HUES48 (cell line): ENCODE measurements at regions not wholly inside any gene's neighbourhood (a gene's known extent, or its start where the extent isn't known, plus 50 kb on each side); places are given as distances from the start of the nearest gene placed in this dataset.

ENCODE experiments used
- H3K27ac ChIP-seq: one replicate; pipeline ENCODE4 v1.7.0; 2013; ENCODE audit warnings: low read depth, low read length, inconsistent platforms
- H3K27me3 ChIP-seq: 2 replicates; pipeline ENCODE4 v1.6.1; 2013; ENCODE audit warnings: mild to moderate bottlenecking, low read length; ENCODE audit not compliant: control insufficient read depth, insufficient read depth
- H3K36me3 ChIP-seq: 2 replicates; pipeline ENCODE4 v1.6.1; 2013; ENCODE audit warnings: low read length; ENCODE audit not compliant: control insufficient read depth, insufficient read depth
- H3K4me1 ChIP-seq: 2 replicates; pipeline ENCODE4 v1.6.1; 2013; ENCODE audit warnings: mild to moderate bottlenecking, low read length; ENCODE audit not compliant: control insufficient read depth, insufficient read depth
- H3K4me3 ChIP-seq: 2 replicates; pipeline ENCODE4 v1.5.1; 2013; ENCODE audit warnings: mild to moderate bottlenecking, low read depth, low read length
- H3K9ac ChIP-seq: 2 replicates; pipeline ENCODE4 v1.6.1; 2013; ENCODE audit warnings: mild to moderate bottlenecking, low read depth, low read length, moderate library complexity
- H3K9me3 ChIP-seq: 2 replicates; pipeline ENCODE4 v1.6.1; 2013; ENCODE audit warnings: low read length; ENCODE audit not compliant: control insufficient read depth, insufficient read depth

- Histone ChIP-seq H3K36me3 (no peaks in the 10 kb centered on the region), H3K4me3 (no peak overlapping the region; the same call in 1 of the 2 replicates), H3K27ac (no peak overlapping the region), H3K4me1 (peaks cover 26% of the 10 kb centered on the region), H3K27me3 (no peaks in the 10 kb centered on the region), H3K9ac (no peak overlapping the region), H3K9me3 (peaks cover 6% of the 10 kb centered on the region; the same call in 1 of the 2 replicates)
Observed at GRCh38 chr10:3623746-3624145, 161.3 kb downstream of the KLF6 start.

GRCh38 chr10:3622845-3623621 lies 162.0 kb downstream of the KLF6 start:
- Histone ChIP-seq H3K27ac (no peak overlapping the region), H3K9ac (no peak overlapping the region)

GRCh38 chr10:3622427-3622826 lies 162.6 kb downstream of the KLF6 start:
- H3K9me3 ChIP-seq, result peaks cover 14% of the 10 kb centered on the region; the same call in 1 of the 2 replicates
- H3K4me1 ChIP-seq, result peaks cover 26% of the 10 kb centered on the region
- no peaks in the 10 kb centered on the region for H3K27me3 ChIP-seq
- H3K27ac ChIP-seq, result no peak overlapping the region
- no peaks in the 10 kb centered on the region for H3K36me3 ChIP-seq
- no peak overlapping the region for H3K4me3 ChIP-seq
- no peak overlapping the region for H3K9ac ChIP-seq

More at GRCh38 chr10:3622845-3623621, 162.0 kb downstream of the KLF6 start:
- no peaks in the 10 kb centered on the region for H3K27me3 ChIP-seq
- no peak overlapping the region for H3K4me3 ChIP-seq
- no peaks in the 10 kb centered on the region for H3K36me3 ChIP-seq
- peaks cover 8% of the 10 kb centered on the region; the same call in 1 of the 2 replicates for H3K9me3 ChIP-seq
- peaks cover 26% of the 10 kb centered on the region for H3K4me1 ChIP-seq

- H3K9me3 ChIP-seq, result peaks cover 27% of the 10 kb centered on the region
- H3K27ac ChIP-seq, result no peak overlapping the region
- H3K4me1 ChIP-seq, result peaks cover 22% of the 10 kb centered on the region
- H3K9ac ChIP-seq, result no peak overlapping the region
- no peaks in the 10 kb centered on the region for H3K27me3 ChIP-seq
- no peaks in the 10 kb centered on the region for H3K36me3 ChIP-seq
- H3K4me3 ChIP-seq, result no peak overlapping the region
Observed at GRCh38 chr10:3620818-3621217, 164.2 kb downstream of the KLF6 start.

- peaks cover 28% of the 10 kb centered on the region for H3K9me3 ChIP-seq
- H3K9ac ChIP-seq, result no peak overlapping the region
- no peaks in the 10 kb centered on the region for H3K27me3 ChIP-seq
Observed at GRCh38 chr10:3619241-3619640, 165.8 kb downstream of the KLF6 start.

GRCh38 chr10:3616880-3617279 lies 168.1 kb downstream of the KLF6 start:
- Histone ChIP-seq H3K4me1 (no peaks in the 10 kb centered on the region), H3K27me3 (no peaks in the 10 kb centered on the region), H3K36me3 (no peaks in the 10 kb centered on the region), H3K4me3 (no peak overlapping the region), H3K9me3 (peaks cover 35% of the 10 kb centered on the region), H3K9ac (no peak overlapping the region), H3K27ac (no peak overlapping the region)

More at GRCh38 chr10:3619241-3619640, 165.8 kb downstream of the KLF6 start:
- peaks cover 8% of the 10 kb centered on the region for H3K4me1 ChIP-seq
- no peak overlapping the region for H3K27ac ChIP-seq
- no peak overlapping the region for H3K4me3 ChIP-seq
- no peaks in the 10 kb centered on the region for H3K36me3 ChIP-seq

- no peak overlapping the region for H3K9ac ChIP-seq
- H3K27me3 ChIP-seq, result no peaks in the 10 kb centered on the region
- H3K4me3 ChIP-seq, result no peak overlapping the region
- no peak overlapping the region for H3K27ac ChIP-seq
- H3K36me3 ChIP-seq, result no peaks in the 10 kb centered on the region
- peaks cover 29% of the 10 kb centered on the region for H3K9me3 ChIP-seq
- H3K4me1 ChIP-seq, result no peaks in the 10 kb centered on the region
Observed at GRCh38 chr10:3613318-3613717, 171.7 kb downstream of the KLF6 start.

GRCh38 chr10:3612183-3613001 lies 172.6 kb downstream of the KLF6 start:
- no peaks in the 10 kb centered on the region for H3K4me1 ChIP-seq
- no peak overlapping the region for H3K4me3 ChIP-seq
- no peak overlapping the region for H3K27ac ChIP-seq
- no peak overlapping the region for H3K9ac ChIP-seq
- peaks cover 22% of the 10 kb centered on the region for H3K9me3 ChIP-seq
- H3K36me3 ChIP-seq, result no peaks in the 10 kb centered on the region
- no peaks in the 10 kb centered on the region for H3K27me3 ChIP-seq

GRCh38 chr10:3606309-3606708 lies 178.7 kb downstream of the KLF6 start:
- H3K4me3 ChIP-seq, result no peak overlapping the region
- H3K4me1 ChIP-seq, result no peaks in the 10 kb centered on the region
- H3K36me3 ChIP-seq, result no peaks in the 10 kb centered on the region
- no peaks in the 10 kb centered on the region for H3K27me3 ChIP-seq
- no peak overlapping the region for H3K9ac ChIP-seq
- H3K9me3 ChIP-seq, result no peaks in the 10 kb centered on the region; the same call in 1 of the 2 replicates
- no peak overlapping the region for H3K27ac ChIP-seq

- no peak overlapping the region for H3K4me3 ChIP-seq
- no peaks in the 10 kb centered on the region for H3K27me3 ChIP-seq
- no peaks in the 10 kb centered on the region; the same call in 1 of the 2 replicates for H3K9me3 ChIP-seq
- no peaks in the 10 kb centered on the region for H3K4me1 ChIP-seq
- H3K27ac ChIP-seq, result no peak overlapping the region
- no peaks in the 10 kb centered on the region for H3K36me3 ChIP-seq
- no peak overlapping the region for H3K9ac ChIP-seq
Observed at GRCh38 chr10:3605882-3606281, 179.1 kb downstream of the KLF6 start.

- H3K4me1 ChIP-seq, result no peaks in the 10 kb centered on the region
- no peaks in the 10 kb centered on the region for H3K9me3 ChIP-seq
- H3K27me3 ChIP-seq, result no peaks in the 10 kb centered on the region
- no peak overlapping the region for H3K27ac ChIP-seq
- H3K9ac ChIP-seq, result no peak overlapping the region
- H3K4me3 ChIP-seq, result no peak overlapping the region
- H3K36me3 ChIP-seq, result no peaks in the 10 kb centered on the region
Observed at GRCh38 chr10:3595736-3596135, 189.3 kb downstream of the KLF6 start.
